C4-2B (cell line): ENCODE measurements at regions not wholly inside any gene's neighbourhood (a gene's known extent, or its start where the extent isn't known, plus 50 kb on each side); places are given as distances from the start of the nearest gene placed in this dataset.
"Not testable (repeated sequence)": the region's sequence is repeated elsewhere in the genome, so short reads cannot be mapped to it uniquely, and the experiment has no call there.

Experiments used
- ZFX ChIP-seq: fragments of 450-650 bp; IDR thresholded peaks from 2 replicates; pipeline ENCODE4 v1.6.1; 2017
- TF ChIP-seq, protein P1 (sequence below): fragments of 450-650 bp; conservative IDR thresholded peaks from 2 replicates; pipeline ENCODE4 v1.5.1; 2017; ENCODE audit warnings: mild to moderate bottlenecking

- TF ChIP-seq, protein P1, sequence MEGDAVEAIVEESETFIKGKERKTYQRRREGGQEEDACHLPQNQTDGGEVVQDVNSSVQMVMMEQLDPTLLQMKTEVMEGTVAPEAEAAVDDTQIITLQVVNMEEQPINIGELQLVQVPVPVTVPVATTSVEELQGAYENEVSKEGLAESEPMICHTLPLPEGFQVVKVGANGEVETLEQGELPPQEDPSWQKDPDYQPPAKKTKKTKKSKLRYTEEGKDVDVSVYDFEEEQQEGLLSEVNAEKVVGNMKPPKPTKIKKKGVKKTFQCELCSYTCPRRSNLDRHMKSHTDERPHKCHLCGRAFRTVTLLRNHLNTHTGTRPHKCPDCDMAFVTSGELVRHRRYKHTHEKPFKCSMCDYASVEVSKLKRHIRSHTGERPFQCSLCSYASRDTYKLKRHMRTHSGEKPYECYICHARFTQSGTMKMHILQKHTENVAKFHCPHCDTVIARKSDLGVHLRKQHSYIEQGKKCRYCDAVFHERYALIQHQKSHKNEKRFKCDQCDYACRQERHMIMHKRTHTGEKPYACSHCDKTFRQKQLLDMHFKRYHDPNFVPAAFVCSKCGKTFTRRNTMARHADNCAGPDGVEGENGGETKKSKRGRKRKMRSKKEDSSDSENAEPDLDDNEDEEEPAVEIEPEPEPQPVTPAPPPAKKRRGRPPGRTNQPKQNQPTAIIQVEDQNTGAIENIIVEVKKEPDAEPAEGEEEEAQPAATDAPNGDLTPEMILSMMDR = not testable (repeated sequence)
- not testable (repeated sequence) for TF ChIP-seq ZFX
Measured at GRCh38 chr9:38500171-38500570, 75.9 kb upstream of the IGFBPL1 start.
